Activated CD4-positive, alpha-beta T cell treated with anti-CD3 and anti-CD28 coated beads, Interleukin-2, amount 10 ng/mL, durations not matched to agents 24 days and 14 days (primary cell): ENCODE measurements at regions not wholly inside any gene's neighbourhood (a gene's known extent, or its start where the extent isn't known, plus 50 kb on each side); places are given as distances from the start of the nearest gene placed in this dataset.
A peak's percentile ranks its signal among the peaks of the same experiment; 100 is the strongest.

Source experiments
- DNase-seq: peaks from one replicate; pipeline ENCODE4 v3.0.0; 2022
- H3K27ac Mint-ChIP-seq: one replicate; pipeline ENCODE4 v1.8.0; 2022; ENCODE audit warnings: mild to moderate bottlenecking, mixed read lengths
- H3K27me3 Mint-ChIP-seq: one replicate; pipeline ENCODE4 v1.8.0; 2022; ENCODE audit warnings: mixed read lengths
- H3K36me3 Mint-ChIP-seq: one replicate; pipeline ENCODE4 v1.8.0; 2022; ENCODE audit warnings: low read depth, mild to moderate bottlenecking, mixed read lengths
- H3K4me1 Mint-ChIP-seq: one replicate; pipeline ENCODE4 v1.8.0; 2021; ENCODE audit warnings: mixed read lengths
- H3K4me3 Mint-ChIP-seq: one replicate; pipeline ENCODE4 v1.8.0; 2022; ENCODE audit warnings: mild to moderate bottlenecking, moderate library complexity, mixed read lengths
- H3K9me3 Mint-ChIP-seq: one replicate; pipeline ENCODE4 v1.8.0; 2021; ENCODE audit warnings: mixed read lengths
- intact Hi-C: fragments of 100-400 bp; cut with micrococcal nuclease; formaldehyde crosslinking; loops from one replicate; pipeline ENCODE4 v1.15.1; 2023

DNA sequence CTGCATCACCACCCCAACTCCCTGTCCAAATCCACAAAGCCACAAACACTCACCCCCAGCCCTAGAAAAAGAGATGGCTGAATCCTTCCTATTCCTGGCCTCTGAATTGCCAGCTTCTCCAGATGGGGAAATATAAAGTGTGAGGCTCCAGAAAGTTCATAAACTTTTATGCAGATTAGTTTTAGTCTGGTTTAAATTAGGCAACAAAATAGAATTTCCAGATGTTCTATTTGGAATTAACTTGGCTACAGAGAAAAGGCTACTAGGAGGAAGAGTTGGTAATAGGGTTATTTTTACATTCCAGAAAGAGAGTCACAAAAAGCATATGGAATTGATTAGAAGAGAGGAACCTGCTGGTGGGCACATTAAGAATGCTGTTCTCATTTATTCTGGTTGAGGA, 56.0 kb downstream of the EN1 start:
- Mint-ChIP-seq H3K27me3 (peaks cover 3% of the 10 kb centered on the region), H3K4me3 (no peak overlapping the region), H3K4me1 (no peaks in the 10 kb centered on the region), H3K36me3 (no peaks in the 10 kb centered on the region), H3K9me3 (no peaks in the 10 kb centered on the region), H3K27ac (no peak overlapping the region)
- intact Hi-C loops: no loop called here
- no peak for DNase-seq

DNA sequence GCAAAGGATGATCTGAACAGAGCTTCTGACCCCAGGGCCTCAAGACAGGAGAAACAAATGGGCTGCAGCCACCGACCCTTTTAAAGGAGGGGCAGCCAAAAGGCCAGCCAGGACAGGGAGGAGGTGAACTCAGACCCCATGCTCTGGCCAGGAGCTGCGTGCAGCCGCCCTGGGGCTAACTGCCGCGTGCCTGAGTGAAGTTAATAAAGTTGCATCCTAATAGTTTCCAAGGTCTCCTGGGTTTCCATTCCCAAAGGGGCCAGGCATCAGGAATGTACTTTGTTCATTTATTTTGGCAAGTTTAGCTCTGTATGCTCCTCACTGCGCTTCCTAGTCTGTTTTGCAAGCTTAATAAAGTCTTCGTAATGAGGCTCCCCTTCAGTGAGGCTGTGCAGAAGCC, 60.7 kb downstream of the EN1 start:
- intact Hi-C loops: no loop called here

DNA sequence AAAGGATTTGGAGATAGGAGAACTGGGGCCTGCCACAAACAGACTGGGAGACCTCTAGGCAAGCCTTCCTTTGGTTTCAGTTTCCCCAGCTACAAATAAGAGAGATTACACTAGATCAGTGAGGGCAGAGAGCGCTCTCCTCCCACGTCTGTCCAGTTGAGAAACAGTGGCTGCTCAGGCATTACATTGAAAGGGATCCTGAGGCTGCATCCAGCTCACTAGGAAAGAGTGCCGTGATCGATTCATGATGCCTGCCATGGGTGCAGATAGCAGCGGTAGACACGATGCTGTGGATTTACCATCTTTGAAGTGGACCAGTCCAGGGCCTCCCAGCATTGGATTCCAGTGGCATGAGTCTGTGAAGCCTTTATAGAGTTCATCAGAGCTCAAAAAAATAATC, 62.6 kb downstream of the EN1 start:
- H3K27ac Mint-ChIP-seq: no peak overlapping the region
- intact Hi-C loops: no loop called here
- no peak overlapping the region for H3K4me3 Mint-ChIP-seq
- H3K4me1 Mint-ChIP-seq: no peaks in the 10 kb centered on the region
- H3K9me3 Mint-ChIP-seq: no peaks in the 10 kb centered on the region
- DNase-seq: no peak
- H3K36me3 Mint-ChIP-seq: no peaks in the 10 kb centered on the region
- peaks cover 10% of the 10 kb centered on the region for H3K27me3 Mint-ChIP-seq

More for the DNA sequence above, 60.7 kb downstream of the EN1 start:
- H3K4me3 Mint-ChIP-seq: no peak overlapping the region
- H3K27me3 Mint-ChIP-seq: peaks cover 10% of the 10 kb centered on the region
- no peak overlapping the region for H3K27ac Mint-ChIP-seq
- H3K9me3 Mint-ChIP-seq: no peaks in the 10 kb centered on the region
- DNase-seq: no peak
- H3K36me3 Mint-ChIP-seq: no peaks in the 10 kb centered on the region
- H3K4me1 Mint-ChIP-seq: no peaks in the 10 kb centered on the region

DNA sequence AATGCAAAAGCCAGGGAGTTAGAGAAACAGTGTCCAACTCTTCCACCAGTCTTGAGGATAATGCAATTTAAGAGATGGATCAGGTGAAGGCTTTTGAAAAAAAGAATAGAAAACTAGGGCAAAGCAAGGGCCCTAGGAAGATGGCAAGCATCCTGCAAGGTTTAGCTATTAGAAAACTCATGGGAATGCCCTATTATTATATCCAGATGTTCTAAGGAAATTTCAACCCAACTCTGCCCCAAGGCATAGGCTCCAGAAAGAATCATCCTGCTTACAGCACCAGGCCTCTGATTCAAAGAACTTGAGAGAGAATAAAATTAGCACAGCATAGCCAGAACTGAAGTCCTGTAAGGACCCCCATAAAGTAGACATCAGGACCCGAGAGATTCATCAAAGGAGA, 68.1 kb downstream of the EN1 start:
- DNase-seq: no peak
- H3K4me1 Mint-ChIP-seq: peaks cover 4% of the 10 kb centered on the region
- no peaks in the 10 kb centered on the region for H3K9me3 Mint-ChIP-seq
- intact Hi-C loops: no loop called here
- H3K36me3 Mint-ChIP-seq: no peaks in the 10 kb centered on the region
- H3K27me3 Mint-ChIP-seq: peaks cover 17% of the 10 kb centered on the region
- H3K27ac Mint-ChIP-seq: no peak overlapping the region
- no peak overlapping the region for H3K4me3 Mint-ChIP-seq

DNA sequence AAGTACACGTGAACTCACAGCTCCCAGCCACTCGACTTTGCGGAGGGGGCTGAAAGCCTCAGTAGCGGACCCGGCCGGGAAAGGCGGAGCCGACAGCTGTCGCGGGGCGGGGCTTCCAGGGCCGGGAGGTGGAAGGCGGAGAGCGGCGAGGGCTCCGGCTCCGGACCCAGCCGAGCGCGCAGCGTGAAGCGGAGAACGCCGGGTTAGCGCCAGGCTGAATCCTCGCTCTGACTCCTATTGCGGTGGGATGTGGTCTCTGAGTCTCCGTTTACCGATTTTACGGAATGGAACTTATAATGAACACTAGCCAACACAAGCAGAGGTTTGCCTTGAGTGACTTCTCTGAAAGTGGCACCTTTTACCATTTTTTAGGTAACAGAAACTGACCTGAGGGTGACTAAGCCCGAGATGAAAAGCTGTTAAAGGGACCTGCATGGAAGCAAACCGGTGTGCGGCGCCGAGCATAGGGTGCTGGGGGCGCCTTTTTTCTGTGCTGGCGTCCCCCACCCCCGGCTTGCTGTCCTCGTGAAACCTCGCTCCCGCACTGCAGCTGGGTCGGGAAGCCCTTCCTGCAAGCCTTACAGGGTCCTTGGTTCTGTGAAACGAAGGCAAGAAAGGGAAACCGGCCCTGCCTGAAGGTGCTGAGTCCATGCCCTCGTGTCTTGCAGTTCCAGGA, 72.9 kb downstream of the EN1 start:
- intact Hi-C loops: no loop called here
- Mint-ChIP-seq H3K27ac (no peak overlapping the region), H3K9me3 (no peaks in the 10 kb centered on the region), H3K27me3 (peaks cover 32% of the 10 kb centered on the region), H3K4me1 (peaks cover 4% of the 10 kb centered on the region), H3K36me3 (no peaks in the 10 kb centered on the region), H3K4me3 (peak overlapping the region; percentile 59)
- peak; percentile 68 for DNase-seq

DNA sequence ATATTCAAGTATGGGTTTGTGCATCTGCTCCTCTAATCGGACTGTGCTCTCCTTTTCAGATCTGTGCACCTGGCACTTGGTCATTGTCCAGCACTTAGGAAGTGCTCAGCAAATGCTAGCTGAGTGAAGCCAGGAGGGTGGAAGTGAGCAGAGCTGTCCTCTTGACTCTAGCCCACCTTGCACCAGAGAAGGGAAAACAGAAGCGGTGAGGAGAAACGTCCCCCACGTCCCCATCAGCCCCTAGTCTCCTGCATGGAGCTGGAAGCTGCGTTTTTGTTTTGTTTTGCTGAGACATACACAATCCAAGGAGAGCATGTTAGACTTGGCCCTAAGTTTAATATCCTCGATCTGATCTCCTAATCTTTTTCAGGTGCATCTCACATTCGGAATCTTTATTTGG, 73.6 kb downstream of the EN1 start:
- no peak for DNase-seq
- Mint-ChIP-seq H3K9me3 (no peaks in the 10 kb centered on the region), H3K4me3 (no peak overlapping the region), H3K27me3 (peaks cover 32% of the 10 kb centered on the region), H3K27ac (no peak overlapping the region), H3K4me1 (peaks cover 4% of the 10 kb centered on the region), H3K36me3 (no peaks in the 10 kb centered on the region)
- intact Hi-C loops: no loop called here

DNA sequence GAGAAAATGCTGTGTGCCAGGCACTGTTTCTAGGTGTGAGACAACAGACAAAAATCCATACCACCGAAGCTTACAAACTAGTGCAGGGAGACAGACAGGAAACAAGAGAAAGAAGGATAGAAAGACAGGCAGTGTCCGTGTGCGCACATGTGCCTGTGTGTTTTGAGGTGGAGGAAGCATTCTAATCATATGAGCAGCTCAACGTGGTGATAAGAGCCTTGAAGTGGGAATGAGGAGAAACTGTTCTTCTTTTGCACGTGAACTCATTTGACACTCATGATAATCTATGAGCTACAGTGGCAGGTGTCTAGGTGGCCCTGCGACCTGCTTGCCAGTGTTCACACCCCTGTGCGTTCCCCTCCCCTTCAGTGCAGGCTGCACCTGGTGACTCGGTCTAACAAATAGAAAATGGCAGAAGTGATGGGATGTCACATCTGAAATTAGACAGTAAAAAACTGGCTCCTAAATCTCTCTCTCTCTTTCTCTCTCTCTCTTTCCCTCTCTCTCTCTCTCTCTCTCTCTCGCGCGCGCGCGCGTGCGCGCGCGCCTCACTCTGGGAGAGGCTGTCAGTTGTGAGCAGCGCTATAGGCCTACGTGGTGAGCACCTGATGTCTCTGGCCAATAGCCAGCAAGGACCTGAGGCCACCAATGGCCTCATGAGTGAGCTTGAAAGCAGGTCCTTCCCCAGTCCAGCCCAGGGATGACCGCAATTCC, 74.8 kb downstream of the EN1 start:
- intact Hi-C loops: no loop called here
- no peaks in the 10 kb centered on the region for H3K36me3 Mint-ChIP-seq
- peaks cover 32% of the 10 kb centered on the region for H3K27me3 Mint-ChIP-seq
- H3K4me3 Mint-ChIP-seq: no peak overlapping the region
- H3K9me3 Mint-ChIP-seq: no peaks in the 10 kb centered on the region
- peaks cover 4% of the 10 kb centered on the region for H3K4me1 Mint-ChIP-seq
- no peak overlapping the region for H3K27ac Mint-ChIP-seq
- no peak for DNase-seq

DNA sequence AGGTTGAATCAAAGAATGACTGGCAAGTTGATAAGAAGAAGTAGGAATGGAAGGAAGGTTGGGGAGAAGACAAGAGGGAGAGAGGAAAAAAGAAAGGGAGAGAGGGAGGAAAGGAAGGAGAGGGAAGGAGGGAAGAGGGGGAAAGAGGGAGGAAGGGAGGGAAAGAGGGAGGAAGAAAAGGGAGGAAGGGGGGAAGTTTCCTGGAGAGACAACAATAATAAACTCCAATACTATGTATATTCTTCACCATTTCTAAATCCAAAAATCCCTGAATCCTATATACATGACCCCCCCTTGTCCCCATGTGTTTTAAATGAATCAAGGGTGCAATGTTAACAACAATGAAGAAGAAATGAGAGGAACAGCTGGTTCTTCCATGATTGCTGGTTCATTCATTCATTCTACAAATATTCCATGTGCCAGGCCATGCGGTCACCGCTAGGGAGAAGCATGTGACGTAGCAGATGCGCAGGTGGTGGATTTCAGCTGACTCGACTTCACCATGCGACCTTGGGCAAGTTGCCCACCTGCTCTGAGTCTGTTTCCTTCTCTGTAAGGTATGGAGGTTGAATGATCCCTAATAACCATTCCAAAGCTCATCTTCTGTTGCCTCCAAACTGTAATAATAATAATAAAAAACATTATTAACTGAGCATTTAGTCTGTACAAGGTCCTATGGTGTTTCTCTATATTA, 77.6 kb downstream of the EN1 start:
- H3K4me3 Mint-ChIP-seq: no peak overlapping the region
- H3K9me3 Mint-ChIP-seq: no peaks in the 10 kb centered on the region
- peaks cover 25% of the 10 kb centered on the region for H3K27me3 Mint-ChIP-seq
- H3K36me3 Mint-ChIP-seq: no peaks in the 10 kb centered on the region
- no peak for DNase-seq
- intact Hi-C loops: no loop called here
- H3K4me1 Mint-ChIP-seq: no peaks in the 10 kb centered on the region
- H3K27ac Mint-ChIP-seq: no peak overlapping the region

DNA sequence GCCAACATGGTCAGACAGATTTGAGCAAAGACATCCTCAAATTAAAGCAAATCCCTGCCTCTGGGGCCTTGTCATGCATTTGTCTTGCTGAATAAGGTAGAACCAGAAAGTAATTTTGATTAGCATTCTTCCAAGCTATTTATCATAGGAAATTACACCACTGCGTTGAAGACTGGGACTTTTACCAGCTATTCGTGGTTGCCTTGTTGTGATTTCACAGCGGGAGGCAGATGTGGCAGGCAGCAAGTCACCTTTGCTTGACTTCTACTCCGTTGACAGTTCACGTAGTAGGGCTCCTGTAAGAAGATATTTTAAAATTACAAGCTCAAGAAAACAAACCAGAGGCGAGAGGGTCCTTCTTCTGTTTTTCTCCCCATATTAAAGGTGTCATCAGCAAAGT, 80.6 kb downstream of the EN1 start:
- intact Hi-C loops: no loop called here
- no peak for DNase-seq
- peaks cover 14% of the 10 kb centered on the region for H3K27me3 Mint-ChIP-seq
- no peaks in the 10 kb centered on the region for H3K4me1 Mint-ChIP-seq
- H3K9me3 Mint-ChIP-seq: no peaks in the 10 kb centered on the region
- no peak overlapping the region for H3K27ac Mint-ChIP-seq
- no peaks in the 10 kb centered on the region for H3K36me3 Mint-ChIP-seq
- no peak overlapping the region for H3K4me3 Mint-ChIP-seq

DNA sequence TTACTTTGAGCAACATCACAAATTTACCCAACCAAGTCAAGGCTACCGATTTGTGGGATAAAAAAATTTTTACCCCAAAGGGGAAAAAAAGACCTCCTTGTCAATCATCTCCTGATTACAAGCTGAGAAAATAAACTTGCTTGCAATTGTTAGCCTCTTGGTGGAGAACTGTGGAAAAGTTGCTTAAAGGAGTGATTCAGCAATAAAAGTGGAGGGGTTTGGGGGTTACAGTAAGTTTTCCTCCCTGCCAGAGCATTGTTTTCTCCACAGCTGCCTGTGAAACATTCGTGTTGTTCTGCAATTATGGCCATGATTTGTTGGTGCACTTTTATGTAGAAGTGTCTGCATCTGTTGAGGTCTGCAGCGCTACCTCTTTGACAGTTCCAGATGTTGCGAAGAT, 82.6 kb downstream of the EN1 start:
- Mint-ChIP-seq H3K36me3 (no peaks in the 10 kb centered on the region), H3K27ac (no peak overlapping the region), H3K9me3 (no peaks in the 10 kb centered on the region), H3K4me1 (no peaks in the 10 kb centered on the region), H3K4me3 (no peak overlapping the region), H3K27me3 (peaks cover 13% of the 10 kb centered on the region)
- DNase-seq: no peak
- intact Hi-C loops: no loop called here

DNA sequence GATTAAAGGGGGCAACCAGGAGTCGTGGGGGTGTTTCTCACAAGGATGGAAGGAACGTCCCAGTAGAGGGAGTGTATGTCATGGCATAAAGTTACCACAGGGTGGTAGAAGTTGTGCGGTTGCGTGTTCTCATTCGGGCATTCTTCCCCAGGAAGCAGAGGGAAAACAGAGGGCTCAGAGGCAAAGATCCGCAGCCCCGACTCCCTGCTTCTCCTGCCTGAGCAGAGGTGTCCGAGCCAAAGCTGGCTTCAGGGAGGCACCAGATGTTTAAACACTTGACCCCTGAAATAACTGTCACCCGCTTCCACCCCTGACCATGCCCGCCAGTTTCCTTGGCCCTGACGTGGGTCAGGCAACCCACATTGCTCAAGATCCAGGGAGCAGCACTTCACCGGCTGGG, 83.7 kb downstream of the EN1 start:
- Mint-ChIP-seq H3K4me1 (no peaks in the 10 kb centered on the region), H3K27ac (no peak overlapping the region), H3K27me3 (peaks cover 16% of the 10 kb centered on the region), H3K36me3 (no peaks in the 10 kb centered on the region), H3K4me3 (no peak overlapping the region), H3K9me3 (no peaks in the 10 kb centered on the region)
- no peak for DNase-seq
- intact Hi-C loops: no loop called here

DNA sequence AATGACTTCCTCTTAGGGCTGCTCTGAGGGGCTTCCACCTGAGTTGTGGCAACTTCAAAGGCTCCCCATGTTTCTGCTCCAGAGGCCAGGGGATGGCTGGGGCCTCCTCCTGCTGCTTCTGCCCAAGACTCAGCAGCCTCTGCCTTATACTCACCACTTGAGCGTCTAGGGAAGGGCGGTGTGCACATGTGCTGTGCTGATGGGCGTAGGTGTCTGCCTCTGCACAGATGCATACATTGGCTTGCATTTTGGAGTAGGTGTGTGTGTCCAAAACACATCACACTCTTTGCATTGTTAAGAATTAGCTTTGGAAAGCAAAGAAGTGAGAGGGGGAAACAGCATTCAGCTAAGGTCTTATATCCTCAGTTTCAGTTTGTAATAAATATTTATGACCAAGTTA, 85.2 kb downstream of the EN1 start:
- peaks cover 16% of the 10 kb centered on the region for H3K27me3 Mint-ChIP-seq
- H3K27ac Mint-ChIP-seq: no peak overlapping the region
- intact Hi-C loops: no loop called here

DNA sequence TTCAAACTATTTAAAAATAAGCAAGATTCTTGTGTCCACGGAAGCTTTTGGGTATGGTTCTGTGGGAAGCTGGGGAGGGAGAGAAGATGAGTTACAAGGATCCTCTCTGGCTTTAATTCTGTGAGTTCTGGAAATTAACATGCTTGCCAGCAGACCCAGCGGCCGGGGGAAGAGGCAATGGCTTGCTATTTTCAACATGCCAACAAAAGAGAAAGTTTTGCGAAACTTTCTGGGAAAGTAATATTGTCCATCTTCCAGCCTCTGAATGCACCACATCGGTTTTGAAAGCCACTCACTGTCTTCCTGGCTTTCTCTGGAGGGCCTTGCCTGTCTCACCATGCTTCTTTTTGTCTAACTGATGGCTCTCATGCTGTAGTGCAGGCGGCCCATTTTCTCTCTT, 85.7 kb downstream of the EN1 start:
- no peaks in the 10 kb centered on the region for H3K9me3 Mint-ChIP-seq
- peaks cover 16% of the 10 kb centered on the region for H3K27me3 Mint-ChIP-seq
- no peak overlapping the region for H3K27ac Mint-ChIP-seq
- H3K4me1 Mint-ChIP-seq: no peaks in the 10 kb centered on the region
- no peak overlapping the region for H3K4me3 Mint-ChIP-seq
- H3K36me3 Mint-ChIP-seq: no peaks in the 10 kb centered on the region
- intact Hi-C loops: no loop called here
- DNase-seq: no peak

More for the DNA sequence above, 85.2 kb downstream of the EN1 start:
- Mint-ChIP-seq H3K36me3 (no peaks in the 10 kb centered on the region), H3K9me3 (no peaks in the 10 kb centered on the region), H3K4me1 (no peaks in the 10 kb centered on the region), H3K4me3 (no peak overlapping the region)
- DNase-seq: no peak

DNA sequence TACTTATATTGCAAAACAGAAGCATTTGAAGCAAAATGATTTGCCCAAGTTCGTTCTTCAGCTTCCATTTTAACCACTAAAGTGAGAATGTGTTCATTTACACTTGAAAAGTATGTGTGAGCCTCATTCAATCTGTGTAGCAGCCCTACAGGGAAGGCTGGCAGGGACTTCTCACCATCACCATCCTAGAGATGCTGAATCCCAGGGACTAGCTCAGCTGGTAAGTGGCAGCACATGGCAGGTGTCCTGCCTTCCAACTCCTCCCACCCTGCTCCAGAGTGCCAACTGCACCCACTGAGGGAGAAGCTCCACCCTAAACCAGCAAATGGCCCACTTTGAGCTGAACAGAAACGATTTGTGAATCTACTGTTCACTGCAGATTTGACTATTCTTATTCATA, 91.5 kb downstream of the EN1 start:
- no peak for DNase-seq

More for the DNA sequence above, 91.5 kb downstream of the EN1 start:
- H3K4me1 Mint-ChIP-seq: no peaks in the 10 kb centered on the region
- H3K9me3 Mint-ChIP-seq: no peaks in the 10 kb centered on the region
- H3K27me3 Mint-ChIP-seq: peaks cover 4% of the 10 kb centered on the region
- H3K36me3 Mint-ChIP-seq: no peaks in the 10 kb centered on the region
- intact Hi-C loops: no loop called here
- H3K27ac Mint-ChIP-seq: no peak overlapping the region
- H3K4me3 Mint-ChIP-seq: no peak overlapping the region
